Activated CD8-positive, alpha-beta T cell treated with anti-CD3 and anti-CD28 coated beads for 36 hours (primary cell): ENCODE measurements at regions not wholly inside any gene's neighbourhood (a gene's known extent, or its start where the extent isn't known, plus 50 kb on each side); places are given as distances from the start of the nearest gene placed in this dataset.

ENCODE experiments used
- ATAC-seq: fragments of 200-7000 bp; cut with Tn5 transposase; one replicate; pipeline ENCODE4 v1.10.0; 2021; ENCODE audit warnings: mild to moderate bottlenecking, moderate library complexity
- CTCF ChIA-PET: fragments of 350-600 bp; sonication (Branson Sonifier 250); formaldehyde crosslinking; loops from one replicate; lab custom pipeline; 2021; ENCODE audit warnings: antibody characterized with exemption; lab: Charles Lee
- POLR2A ChIA-PET: fragments of 350-600 bp; sonication (Branson Sonifier 250); formaldehyde crosslinking; loops from one replicate; lab custom pipeline; 2021; ENCODE audit warnings: antibody characterized with exemption; lab: Charles Lee
- DNase-seq: peaks from one replicate; pipeline ENCODE4 v3.0.0-alpha.2; 2020
- H3K27ac Mint-ChIP-seq: one replicate; pipeline ENCODE4 v1.8.0; 2021; ENCODE audit warnings: mild to moderate bottlenecking, mixed read lengths
- H3K27me3 Mint-ChIP-seq: one replicate; pipeline ENCODE4 v1.8.0; 2021; ENCODE audit warnings: mixed read lengths
- H3K36me3 Mint-ChIP-seq: one replicate; pipeline ENCODE4 v1.8.0; 2021; ENCODE audit warnings: low read depth, mixed read lengths
- H3K4me1 Mint-ChIP-seq: one replicate; pipeline ENCODE4 v1.8.0; 2021; ENCODE audit warnings: low read depth, mixed read lengths
- H3K4me3 Mint-ChIP-seq: one replicate; pipeline ENCODE4 v1.8.0; 2021; ENCODE audit warnings: mild to moderate bottlenecking, moderate library complexity, mixed read lengths
- H3K9me3 Mint-ChIP-seq: one replicate; pipeline ENCODE4 v1.8.0; 2021; ENCODE audit warnings: mixed read lengths
- intact Hi-C: fragments of 100-400 bp; cut with micrococcal nuclease; formaldehyde crosslinking; loops from one replicate; pipeline ENCODE4 v1.10.0; 2022
- TF ChIP-seq, protein P1 (sequence below): fragments of 200-600 bp; IDR thresholded peaks from one replicate; pipeline ENCODE4 v1.8.0; 2022; ENCODE audit warnings: antibody characterized with exemption, mild to moderate bottlenecking

DNA sequence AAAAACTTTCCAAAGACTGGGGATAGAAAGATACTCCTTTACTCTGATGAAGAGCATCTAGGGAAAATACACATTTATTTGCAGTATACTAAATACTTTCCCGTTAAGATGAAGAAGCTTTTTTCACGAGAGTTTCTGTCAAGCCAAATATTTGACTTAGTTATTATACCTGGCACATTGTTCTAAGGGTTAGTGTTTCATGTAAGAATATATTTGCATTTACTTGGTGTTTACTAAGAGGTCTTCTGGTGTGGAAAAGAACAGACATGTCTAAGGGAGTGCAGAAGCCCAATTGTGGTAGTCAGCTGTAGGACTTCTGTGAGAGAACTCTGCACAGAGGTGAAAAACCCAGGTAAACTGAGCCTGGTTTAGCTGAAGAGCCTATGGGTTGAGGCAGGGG is 457.6 kb upstream of the SOX11 start:
- DNase-seq: no peak
- Mint-ChIP-seq H3K4me3 (no peak overlapping the region), H3K4me1 (no peaks in the 10 kb centered on the region), H3K36me3 (no peaks in the 10 kb centered on the region), H3K27me3 (no peaks in the 10 kb centered on the region), H3K9me3 (peaks cover 6% of the 10 kb centered on the region), H3K27ac (no peak overlapping the region)
- TF ChIP-seq, protein P1, sequence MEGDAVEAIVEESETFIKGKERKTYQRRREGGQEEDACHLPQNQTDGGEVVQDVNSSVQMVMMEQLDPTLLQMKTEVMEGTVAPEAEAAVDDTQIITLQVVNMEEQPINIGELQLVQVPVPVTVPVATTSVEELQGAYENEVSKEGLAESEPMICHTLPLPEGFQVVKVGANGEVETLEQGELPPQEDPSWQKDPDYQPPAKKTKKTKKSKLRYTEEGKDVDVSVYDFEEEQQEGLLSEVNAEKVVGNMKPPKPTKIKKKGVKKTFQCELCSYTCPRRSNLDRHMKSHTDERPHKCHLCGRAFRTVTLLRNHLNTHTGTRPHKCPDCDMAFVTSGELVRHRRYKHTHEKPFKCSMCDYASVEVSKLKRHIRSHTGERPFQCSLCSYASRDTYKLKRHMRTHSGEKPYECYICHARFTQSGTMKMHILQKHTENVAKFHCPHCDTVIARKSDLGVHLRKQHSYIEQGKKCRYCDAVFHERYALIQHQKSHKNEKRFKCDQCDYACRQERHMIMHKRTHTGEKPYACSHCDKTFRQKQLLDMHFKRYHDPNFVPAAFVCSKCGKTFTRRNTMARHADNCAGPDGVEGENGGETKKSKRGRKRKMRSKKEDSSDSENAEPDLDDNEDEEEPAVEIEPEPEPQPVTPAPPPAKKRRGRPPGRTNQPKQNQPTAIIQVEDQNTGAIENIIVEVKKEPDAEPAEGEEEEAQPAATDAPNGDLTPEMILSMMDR: no peak
- POLR2A ChIA-PET: no interaction called here
- intact Hi-C loops: no loop called here
- CTCF ChIA-PET: no interaction called here
- no peak for ATAC-seq

DNA sequence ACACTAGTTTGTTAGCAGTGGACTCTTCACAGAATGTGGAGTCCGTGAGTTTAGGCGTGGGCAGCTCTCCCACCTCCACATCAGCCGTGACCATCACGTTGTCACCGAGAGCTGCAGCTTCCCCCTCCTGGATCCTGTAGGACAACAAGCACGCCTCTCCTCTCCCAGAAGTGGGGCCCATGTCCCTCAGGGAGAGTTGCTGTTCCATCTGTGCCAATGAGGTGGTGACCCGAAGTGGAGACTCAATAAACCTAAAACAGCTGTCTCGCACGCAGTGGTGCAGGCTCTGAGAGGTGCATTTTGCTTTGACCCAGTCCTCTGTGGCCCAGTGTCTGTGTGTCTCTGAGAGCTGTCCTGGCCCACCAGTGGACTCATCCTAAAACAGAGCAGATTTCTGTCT is 456.5 kb upstream of the SOX11 start:
- H3K9me3 Mint-ChIP-seq: peaks cover 4% of the 10 kb centered on the region
- no peaks in the 10 kb centered on the region for H3K36me3 Mint-ChIP-seq
- ATAC-seq (no peak), DNase-seq (no peak)
- TF ChIP-seq, protein P1: no peak
- no peak overlapping the region for H3K4me3 Mint-ChIP-seq
- ChIA-PET CTCF (no interaction called here), POLR2A (no interaction called here)
- no peaks in the 10 kb centered on the region for H3K4me1 Mint-ChIP-seq
- no peaks in the 10 kb centered on the region for H3K27me3 Mint-ChIP-seq
- intact Hi-C loops: no loop called here
- H3K27ac Mint-ChIP-seq: no peak overlapping the region

GRCh38 chr2:5236249-5236648 is 455.9 kb upstream of the SOX11 start:
- DNase-seq (no peak), ATAC-seq (no peak)
- TF ChIP-seq, protein P1: no peak
- no peaks in the 10 kb centered on the region for H3K4me1 Mint-ChIP-seq
- H3K4me3 Mint-ChIP-seq: no peak overlapping the region
- H3K9me3 Mint-ChIP-seq: peaks cover 2% of the 10 kb centered on the region
- no peak overlapping the region for H3K27ac Mint-ChIP-seq
- CTCF ChIA-PET: no interaction called here
- intact Hi-C loops: no loop called here
- H3K36me3 Mint-ChIP-seq: no peaks in the 10 kb centered on the region
- POLR2A ChIA-PET: no interaction called here
- no peaks in the 10 kb centered on the region for H3K27me3 Mint-ChIP-seq

GRCh38 chr2:5242751-5243150 is 449.4 kb upstream of the SOX11 start:
- no peak for DNase-seq
- Mint-ChIP-seq H3K4me1 (no peaks in the 10 kb centered on the region), H3K4me3 (no peak overlapping the region), H3K36me3 (no peaks in the 10 kb centered on the region), H3K27ac (no peak overlapping the region), H3K27me3 (no peaks in the 10 kb centered on the region), H3K9me3 (peaks cover 4% of the 10 kb centered on the region)
- TF ChIP-seq, protein P1: no peak
- POLR2A ChIA-PET: no interaction called here
- ATAC-seq: no peak
- CTCF ChIA-PET: no interaction called here
- intact Hi-C loops: no loop called here

GRCh38 chr2:5250482-5250881 is 441.7 kb upstream of the SOX11 start:
- TF ChIP-seq, protein P1: no peak
- Mint-ChIP-seq H3K27ac (no peak overlapping the region), H3K36me3 (no peaks in the 10 kb centered on the region), H3K27me3 (no peaks in the 10 kb centered on the region), H3K9me3 (peaks cover 16% of the 10 kb centered on the region), H3K4me1 (no peaks in the 10 kb centered on the region), H3K4me3 (no peak overlapping the region)
- POLR2A ChIA-PET: no interaction called here
- intact Hi-C loops: no loop called here
- no peak for DNase-seq
- ATAC-seq: no peak
- CTCF ChIA-PET: no interaction called here
